ENCODE measurements at regions not wholly inside any gene's neighbourhood (a gene's known extent, or its start where the extent isn't known, plus 50 kb on each side); places are given as distances from the start of the nearest gene placed in this dataset.

- TF ChIP-seq, protein P1, sequence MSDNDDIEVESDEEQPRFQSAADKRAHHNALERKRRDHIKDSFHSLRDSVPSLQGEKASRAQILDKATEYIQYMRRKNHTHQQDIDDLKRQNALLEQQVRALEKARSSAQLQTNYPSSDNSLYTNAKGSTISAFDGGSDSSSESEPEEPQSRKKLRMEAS (IDR thresholded peaks at IDR 0.05) = no peak
- TF ChIP-seq, protein P2, sequence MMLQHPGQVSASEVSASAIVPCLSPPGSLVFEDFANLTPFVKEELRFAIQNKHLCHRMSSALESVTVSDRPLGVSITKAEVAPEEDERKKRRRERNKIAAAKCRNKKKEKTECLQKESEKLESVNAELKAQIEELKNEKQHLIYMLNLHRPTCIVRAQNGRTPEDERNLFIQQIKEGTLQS (IDR thresholded peaks at IDR 0.05) = no peak
- no peak for TF ChIP-seq JUND (IDR thresholded peaks at IDR 0.05)
- no peak for TF ChIP-seq EZH2 (IDR thresholded peaks at IDR 0.05)
- TF ChIP-seq, protein P3, sequence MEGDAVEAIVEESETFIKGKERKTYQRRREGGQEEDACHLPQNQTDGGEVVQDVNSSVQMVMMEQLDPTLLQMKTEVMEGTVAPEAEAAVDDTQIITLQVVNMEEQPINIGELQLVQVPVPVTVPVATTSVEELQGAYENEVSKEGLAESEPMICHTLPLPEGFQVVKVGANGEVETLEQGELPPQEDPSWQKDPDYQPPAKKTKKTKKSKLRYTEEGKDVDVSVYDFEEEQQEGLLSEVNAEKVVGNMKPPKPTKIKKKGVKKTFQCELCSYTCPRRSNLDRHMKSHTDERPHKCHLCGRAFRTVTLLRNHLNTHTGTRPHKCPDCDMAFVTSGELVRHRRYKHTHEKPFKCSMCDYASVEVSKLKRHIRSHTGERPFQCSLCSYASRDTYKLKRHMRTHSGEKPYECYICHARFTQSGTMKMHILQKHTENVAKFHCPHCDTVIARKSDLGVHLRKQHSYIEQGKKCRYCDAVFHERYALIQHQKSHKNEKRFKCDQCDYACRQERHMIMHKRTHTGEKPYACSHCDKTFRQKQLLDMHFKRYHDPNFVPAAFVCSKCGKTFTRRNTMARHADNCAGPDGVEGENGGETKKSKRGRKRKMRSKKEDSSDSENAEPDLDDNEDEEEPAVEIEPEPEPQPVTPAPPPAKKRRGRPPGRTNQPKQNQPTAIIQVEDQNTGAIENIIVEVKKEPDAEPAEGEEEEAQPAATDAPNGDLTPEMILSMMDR (IDR thresholded peaks at IDR 0.05 in 2 of 3, conservative IDR thresholded peaks at IDR 0.05 in 1 of 3; ENCODE audit: borderline replicate concordance in 1 of 3, insufficient read depth in 1 of 3, low read depth in 2 of 3, low read length in 2 of 3) = no peak
- TF ChIP-seq RAD21 (IDR thresholded peaks at IDR 0.05; ENCODE audit: low read depth) = no peak
- TF ChIP-seq SRF (IDR thresholded peaks at IDR 0.05; ENCODE audit: low read depth) = no peak
- TF ChIP-seq POLR2AphosphoS5 (IDR thresholded peaks at IDR 0.05; ENCODE audit: low read depth, low read length) = no peak
- no peak for TF ChIP-seq SP1 (IDR thresholded peaks at IDR 0.05; ENCODE audit: low read depth)
- no peak for TF ChIP-seq TCF7L2 (IDR thresholded peaks at IDR 0.05; ENCODE audit: borderline replicate concordance, extremely low read depth, insufficient read depth, insufficient read length)
- TF ChIP-seq FOSL1 (IDR thresholded peaks at IDR 0.05; ENCODE audit: low read depth) = no peak
- TF ChIP-seq POLR2A (IDR thresholded peaks at IDR 0.05; ENCODE audit: borderline replicate concordance, extremely low read depth, insufficient read depth, insufficient read length) = no peak
These were observed 188.2 kb upstream of the TAS2R1 start for GRCh38 chr5:9818340-9818845.
